WERI-Rb-1 (cell line): ENCODE measurements at regions not wholly inside any gene's neighbourhood (a gene's known extent, or its start where the extent isn't known, plus 50 kb on each side); places are given as distances from the start of the nearest gene placed in this dataset.
"Not testable (repeated sequence)": the region's sequence is repeated elsewhere in the genome, so short reads cannot be mapped to it uniquely, and the experiment has no call there.

Experiments used
- DNase-seq: peaks from one replicate; pipeline ENCODE4 v3.0.0-alpha.2; 2020
- H3K27ac ChIP-seq: fragments of 250-450 bp; sonication (Bioruptor Pico); 2 replicates; pipeline ENCODE4 v1.5.1; 2020; ENCODE audit warnings: mild to moderate bottlenecking, moderate library complexity
- H3K27me3 ChIP-seq: fragments of 250-450 bp; sonication (Bioruptor Pico); 2 replicates; pipeline ENCODE4 v1.5.1; 2021; ENCODE audit warnings: mild to moderate bottlenecking, low read depth, moderate library complexity; ENCODE audit not compliant: insufficient read depth, severe bottlenecking
- H3K36me3 ChIP-seq: fragments of 250-450 bp; sonication (Bioruptor Pico); 2 replicates; pipeline ENCODE4 v1.5.1; 2020; ENCODE audit warnings: mild to moderate bottlenecking, moderate library complexity
- H3K4me3 ChIP-seq: 2 replicates; pipeline ENCODE4 v1.5.1; 2011; ENCODE audit warnings: low read depth, mild to moderate bottlenecking, control low read depth, low read length
- H3K9me3 ChIP-seq: fragments of 250-450 bp; sonication (Bioruptor Pico); 2 replicates; pipeline ENCODE4 v1.5.1; 2021; ENCODE audit warnings: mild to moderate bottlenecking, moderate library complexity; ENCODE audit not compliant: severe bottlenecking
- CTCF ChIP-seq: IDR thresholded peaks from 2 replicates; pipeline ENCODE4 v1.5.1; 2011; ENCODE audit warnings: low read depth, mild to moderate bottlenecking, control low read depth, inconsistent platforms, low read length

- H3K27ac ChIP-seq: no peak overlapping the region
- no peaks in the 10 kb centered on the region for H3K36me3 ChIP-seq
- DNase-seq: no peak
- no peak overlapping the region for H3K4me3 ChIP-seq
- TF ChIP-seq CTCF: no peak
- H3K9me3 ChIP-seq: no peaks in the 10 kb centered on the region
- no peaks in the 10 kb centered on the region for H3K27me3 ChIP-seq
Observed at GRCh38 chr12:63005382-63005781, 70.4 kb upstream of the PPM1H start.

- Histone ChIP-seq H3K9me3 (no peaks in the 10 kb centered on the region), H3K27ac (no peak overlapping the region), H3K36me3 (no peaks in the 10 kb centered on the region), H3K27me3 (no peaks in the 10 kb centered on the region), H3K4me3 (no peak overlapping the region)
- TF ChIP-seq CTCF: no peak
- DNase-seq: no peak
Observed at GRCh38 chr12:63003223-63003819, 68.4 kb upstream of the PPM1H start.

GRCh38 chr12:63002059-63002458, 67.1 kb upstream of the PPM1H start:
- H3K27me3 ChIP-seq, H3K4me3 ChIP-seq, H3K27ac ChIP-seq, H3K36me3 ChIP-seq, DNase-seq, H3K9me3 ChIP-seq: not testable (repeated sequence)

- DNase-seq: no peak
- H3K27me3 ChIP-seq: no peaks in the 10 kb centered on the region
- H3K36me3 ChIP-seq: no peaks in the 10 kb centered on the region
- H3K9me3 ChIP-seq: no peaks in the 10 kb centered on the region
- no peak overlapping the region for H3K4me3 ChIP-seq
- H3K27ac ChIP-seq: no peak overlapping the region
- no peak for TF ChIP-seq CTCF
Observed at GRCh38 chr12:62998454-62998853, 63.5 kb upstream of the PPM1H start.

- Histone ChIP-seq H3K27ac (no peak overlapping the region), H3K9me3 (no peaks in the 10 kb centered on the region), H3K27me3 (no peaks in the 10 kb centered on the region), H3K4me3 (no peak overlapping the region), H3K36me3 (no peaks in the 10 kb centered on the region)
- no peak for DNase-seq
- TF ChIP-seq CTCF: no peak
Observed at GRCh38 chr12:62995097-62995496, 60.1 kb upstream of the PPM1H start.

GRCh38 chr12:62986844-62987243, 51.9 kb upstream of the PPM1H start:
- Histone ChIP-seq H3K36me3 (no peaks in the 10 kb centered on the region), H3K4me3 (no peak overlapping the region), H3K9me3 (no peaks in the 10 kb centered on the region), H3K27ac (no peak overlapping the region), H3K27me3 (no peaks in the 10 kb centered on the region)
- no peak for DNase-seq
- TF ChIP-seq CTCF: no peak
